ENCODE measurements at regions not wholly inside any gene's neighbourhood (a gene's known extent, or its start where the extent isn't known, plus 50 kb on each side); places are given as distances from the start of the nearest gene placed in this dataset.

DNA sequence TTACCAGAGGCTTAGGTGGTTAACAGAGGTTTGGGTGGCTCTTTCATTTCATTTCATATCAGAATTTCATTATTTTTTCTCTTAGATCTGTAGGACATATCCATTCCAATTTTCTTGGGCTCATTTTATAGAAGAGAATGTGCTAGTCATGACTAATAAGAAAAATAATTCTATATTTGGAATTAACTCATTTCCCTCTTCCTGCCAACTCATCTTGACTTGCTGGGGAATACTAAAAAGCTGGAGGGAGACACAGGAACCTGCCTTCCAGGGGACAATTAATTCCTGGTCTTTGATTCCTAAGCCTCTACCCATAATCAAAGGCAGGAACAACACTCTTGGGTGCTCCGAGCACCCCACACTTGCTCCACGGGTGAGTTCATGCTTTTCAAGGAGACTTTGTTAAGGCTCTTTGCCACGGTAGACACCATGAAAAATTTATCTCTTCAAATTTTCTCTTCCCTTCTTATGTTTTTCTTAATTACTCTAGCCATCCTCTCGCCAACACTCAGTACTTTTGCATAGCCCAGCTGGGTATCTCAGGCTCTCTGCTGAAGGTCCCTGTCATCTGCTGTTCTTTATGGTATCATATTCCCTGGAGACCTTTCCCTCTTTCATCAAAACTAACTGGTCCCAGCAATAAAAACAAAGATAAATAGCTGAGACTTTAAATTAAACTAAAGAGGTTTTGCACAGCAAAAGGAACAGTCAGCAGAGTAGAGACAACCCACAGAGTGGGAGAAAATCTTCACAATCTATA is 273.9 kb downstream of the NPR3 start:
- TF ChIP-seq, protein P1, sequence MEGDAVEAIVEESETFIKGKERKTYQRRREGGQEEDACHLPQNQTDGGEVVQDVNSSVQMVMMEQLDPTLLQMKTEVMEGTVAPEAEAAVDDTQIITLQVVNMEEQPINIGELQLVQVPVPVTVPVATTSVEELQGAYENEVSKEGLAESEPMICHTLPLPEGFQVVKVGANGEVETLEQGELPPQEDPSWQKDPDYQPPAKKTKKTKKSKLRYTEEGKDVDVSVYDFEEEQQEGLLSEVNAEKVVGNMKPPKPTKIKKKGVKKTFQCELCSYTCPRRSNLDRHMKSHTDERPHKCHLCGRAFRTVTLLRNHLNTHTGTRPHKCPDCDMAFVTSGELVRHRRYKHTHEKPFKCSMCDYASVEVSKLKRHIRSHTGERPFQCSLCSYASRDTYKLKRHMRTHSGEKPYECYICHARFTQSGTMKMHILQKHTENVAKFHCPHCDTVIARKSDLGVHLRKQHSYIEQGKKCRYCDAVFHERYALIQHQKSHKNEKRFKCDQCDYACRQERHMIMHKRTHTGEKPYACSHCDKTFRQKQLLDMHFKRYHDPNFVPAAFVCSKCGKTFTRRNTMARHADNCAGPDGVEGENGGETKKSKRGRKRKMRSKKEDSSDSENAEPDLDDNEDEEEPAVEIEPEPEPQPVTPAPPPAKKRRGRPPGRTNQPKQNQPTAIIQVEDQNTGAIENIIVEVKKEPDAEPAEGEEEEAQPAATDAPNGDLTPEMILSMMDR (conservative IDR thresholded peaks at IDR 0.05; ENCODE audit: low read depth in 2 of 2): no peak
- TF ChIP-seq CREB1 (CRISPR knock-in tag; IDR thresholded peaks at IDR 0.05; ENCODE audit: low read depth) (no peak), EZH2 (IDR thresholded peaks at IDR 0.05; ENCODE audit: low read depth, unreplicated experiment) (no peak), EZH2phosphoT487 (IDR thresholded peaks at IDR 0.05; ENCODE audit: unreplicated experiment) (no peak)

Measured in GM23338 (cell line).